CD14-positive monocyte (primary cell): ENCODE measurements at regions not wholly inside any gene's neighbourhood (a gene's known extent, or its start where the extent isn't known, plus 50 kb on each side); places are given as distances from the start of the nearest gene placed in this dataset.

ENCODE experiments used
- DNase-seq, 3 donors: peaks; one replicate each; pipeline ENCODE4 v3.0.0-alpha.2; 2011 to 2022
- H2AFZ ChIP-seq: 2 replicates; pipeline ENCODE4 v1.6.0; 2012; ENCODE audit warnings: mild to moderate bottlenecking, low read depth, low read length, inconsistent platforms; ENCODE audit not compliant: insufficient read depth, poor library complexity, severe bottlenecking
- H3K27ac ChIP-seq, 2 donors: 1 replicate in 1 of 2; 2 replicates in 1 of 2; pipeline ENCODE4 v1.5.1; 2012 to 2013; ENCODE audit warnings: low read length in 2 of 2, control low read depth in 1 of 2, inconsistent platforms in 1 of 2, low read depth in 1 of 2, mild to moderate bottlenecking in 1 of 2
- H3K27me3 ChIP-seq, 2 donors: one replicate each; pipeline versions ENCODE4 v1.6.0 to v1.6.1; 2011 to 2013; ENCODE audit warnings: low read length in 2 of 2; ENCODE audit not compliant: control insufficient read depth in 2 of 2, insufficient read depth in 2 of 2
- H3K36me3 ChIP-seq, 2 donors: replicated peaks in 1 of 2; 1 replicate in 1 of 2; 2 replicates in 1 of 2; pipeline versions ENCODE4 v1.5.1 to v1.6.1; 2012 to 2013; ENCODE audit warnings: low read length in 2 of 2, control low read depth in 1 of 2, inconsistent platforms in 1 of 2, mild to moderate bottlenecking in 1 of 2; ENCODE audit not compliant: insufficient read depth in 2 of 2, control insufficient read depth in 1 of 2
- H3K4me1 ChIP-seq, 2 donors: 1 replicate in 1 of 2; 2 replicates in 1 of 2; pipeline versions ENCODE4 v1.5.1 to v1.6.1; 2012 to 2013; ENCODE audit warnings: low read length in 2 of 2, control low read depth in 1 of 2, inconsistent platforms in 1 of 2, mild to moderate bottlenecking in 1 of 2, moderate library complexity in 1 of 2; ENCODE audit not compliant: insufficient read depth in 2 of 2, control insufficient read depth in 1 of 2
- H3K4me2 ChIP-seq: replicated peaks from 2 replicates; pipeline ENCODE3; 2012; ENCODE audit warnings: low read length, moderate library complexity, mild to moderate bottlenecking; ENCODE audit not compliant: poor library complexity, severe bottlenecking; ENCODE audit errors: extremely low read depth
- H3K4me3 ChIP-seq, 3 experiments: fragments of 200-600 bp in 1 of 3; sonication (generic) in 1 of 3; replicated peaks in 1 of 3; 1 replicate in 2 of 3; 2 replicates in 1 of 3; pipeline ENCODE4 v1.5.1; 2011 to 2013; ENCODE audit warnings: low read length in 3 of 3, mild to moderate bottlenecking in 3 of 3, control low read depth in 2 of 3, low read depth in 2 of 3, inconsistent platforms in 1 of 3, moderate library complexity in 1 of 3
- H3K79me2 ChIP-seq: 2 replicates; pipeline ENCODE4 v1.6.0; 2012; ENCODE audit warnings: mild to moderate bottlenecking, control low read depth, inconsistent platforms, low read length, moderate library complexity; ENCODE audit not compliant: insufficient read depth
- H3K9ac ChIP-seq: 2 replicates; pipeline ENCODE4 v1.6.0; 2017; ENCODE audit warnings: low read length, mild to moderate bottlenecking; ENCODE audit not compliant: insufficient read depth, poor library complexity, severe bottlenecking
- H3K9me3 ChIP-seq, 2 donors: replicated peaks in 1 of 2; 1 replicate in 1 of 2; 2 replicates in 1 of 2; pipeline versions ENCODE4 v1.5.1 to v1.6.1; 2012 to 2013; ENCODE audit warnings: low read length in 2 of 2, control low read depth in 1 of 2; ENCODE audit not compliant: control insufficient read depth in 1 of 2, insufficient read depth in 1 of 2
- H4K20me1 ChIP-seq: 2 replicates; pipeline ENCODE4 v1.6.0; 2012; ENCODE audit warnings: mild to moderate bottlenecking, low read length, control low read depth, moderate library complexity; ENCODE audit not compliant: insufficient read depth
- H3K27ac Mint-ChIP-seq, 7 donors: one replicate each; pipeline ENCODE4 v1.8.0; 2020; ENCODE audit warnings: mild to moderate bottlenecking in 7 of 7, mixed read lengths in 7 of 7, moderate library complexity in 6 of 7, inconsistent platforms in 2 of 7
- H3K27me3 Mint-ChIP-seq, 3 donors: one replicate each; pipeline ENCODE4 v1.8.0; 2021 to 2022; ENCODE audit warnings: low read depth in 3 of 3, mild to moderate bottlenecking in 3 of 3, mixed read lengths in 3 of 3, moderate library complexity in 3 of 3, inconsistent platforms in 1 of 3
- H3K36me3 Mint-ChIP-seq, 2 donors: one replicate each; pipeline ENCODE4 v1.8.0; 2020; ENCODE audit warnings: mixed read lengths in 2 of 2, inconsistent platforms in 1 of 2, mild to moderate bottlenecking in 1 of 2
- H3K4me1 Mint-ChIP-seq: one replicate; pipeline ENCODE4 v1.8.0; 2020; ENCODE audit warnings: mild to moderate bottlenecking, mixed read lengths
- H3K4me3 Mint-ChIP-seq, 2 donors: one replicate each; pipeline ENCODE4 v1.8.0; 2020; ENCODE audit warnings: mild to moderate bottlenecking in 2 of 2, mixed read lengths in 2 of 2, moderate library complexity in 1 of 2
- H3K9me3 Mint-ChIP-seq, 7 donors: one replicate each; pipeline ENCODE4 v1.8.0; 2020 to 2022; ENCODE audit warnings: mixed read lengths in 7 of 7, mild to moderate bottlenecking in 6 of 7, moderate library complexity in 6 of 7, inconsistent platforms in 2 of 7
- WGBS: methylation state at CpG from one replicate; pipeline ENCODE4 v1.1.5; 2013; ENCODE audit warnings: missing lambda C conversion rate; ENCODE audit not compliant: insufficient coverage; 5-methylcytosine and 5-hydroxymethylcytosine counted together
- intact Hi-C, 2 donors: fragments of 100-400 bp; cut with micrococcal nuclease; formaldehyde crosslinking; loops; one replicate each; pipeline versions ENCODE4 v1.15.0 to v1.15.1; 2023
- TF ChIP-seq, protein P1 (sequence below): fragments of 200-600 bp; IDR thresholded peaks from one replicate; pipeline ENCODE4 v1.8.0; 2022; ENCODE audit warnings: antibody characterized with exemption, mild to moderate bottlenecking

DNA sequence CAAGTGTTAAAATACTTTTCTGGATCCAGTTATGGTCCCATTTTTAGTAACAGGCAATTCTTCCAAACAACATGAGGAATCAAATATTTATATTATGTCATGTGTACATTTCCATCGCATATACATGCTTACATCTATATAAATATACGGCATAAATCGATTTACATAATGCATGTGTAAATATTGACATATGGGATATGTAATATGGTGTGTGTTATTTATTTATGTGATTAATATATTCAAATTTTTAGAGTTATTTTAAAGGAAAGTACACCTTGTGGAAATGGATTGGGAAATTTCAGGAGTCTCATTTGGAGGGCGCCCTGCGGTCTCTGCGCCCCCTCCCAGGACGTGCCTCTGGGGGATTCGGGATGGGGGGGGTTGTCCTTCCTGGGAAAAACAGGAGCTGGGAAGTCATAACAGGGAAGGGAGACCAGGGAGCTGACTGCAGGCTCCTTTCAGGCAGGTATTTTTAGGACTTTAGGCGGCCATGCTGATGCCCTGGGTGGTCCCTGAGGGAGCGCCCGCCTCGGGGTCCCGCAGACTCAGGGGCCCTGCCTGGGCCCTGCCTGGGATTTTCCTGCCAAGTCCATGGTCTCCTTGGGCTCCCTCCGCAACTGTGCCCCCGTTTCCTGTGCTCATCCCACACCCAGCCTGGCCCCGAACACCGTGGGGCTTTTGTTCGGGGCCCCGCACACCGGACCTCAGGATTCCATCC, 82.7 kb upstream of the SFSWAP start:
- intact Hi-C loops: no loop called here

DNA sequence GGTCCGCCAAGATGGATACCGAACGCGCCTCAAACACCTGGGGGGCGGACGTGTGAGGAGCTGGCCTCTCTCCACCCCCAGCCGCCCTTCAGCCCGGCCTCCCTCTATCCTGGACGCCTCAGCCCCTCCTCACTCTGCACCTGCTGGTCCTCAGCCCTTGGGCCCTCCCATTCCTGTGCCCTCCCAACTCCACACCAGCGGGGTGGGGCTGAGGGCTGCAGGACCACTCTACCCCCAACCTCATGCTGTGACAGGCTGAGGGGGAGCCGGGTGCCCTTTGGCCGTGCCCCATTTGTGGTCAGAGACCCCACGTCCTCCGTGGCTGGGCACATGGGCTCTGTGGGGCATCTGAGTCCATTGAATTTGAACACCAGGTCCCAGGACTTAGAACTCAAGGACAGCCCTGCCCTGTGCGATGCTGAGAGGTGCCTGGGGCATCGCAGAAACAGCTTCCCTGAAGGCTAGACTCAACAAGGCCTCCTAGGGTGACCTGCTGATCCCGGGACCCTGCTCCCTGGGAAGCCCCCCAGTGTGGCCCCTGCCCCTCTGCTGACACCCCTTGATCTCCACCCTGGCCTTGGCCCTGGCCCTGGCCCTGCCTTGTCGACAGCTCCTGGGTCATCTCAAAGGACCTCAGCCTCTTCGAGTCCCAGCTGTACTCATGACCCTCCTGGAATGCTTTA, 82.0 kb upstream of the SFSWAP start:
- Histone ChIP-seq H3K4me2 (no peak overlapping the region), H3K4me1 (peaks cover 5 to 10% of the 10 kb centered on the region in 2 donors), H3K27ac (no peak overlapping the region), H3K36me3 (no peaks in the 10 kb centered on the region), H3K4me3 (no peak overlapping the region), H3K9ac (no peak overlapping the region), H4K20me1 (no peaks in the 10 kb centered on the region), H3K27me3 (peaks cover 0 to 32% of the 10 kb centered on the region in 2 donors), H3K9me3 (peaks cover 0 to 11% of the 10 kb centered on the region in 2 donors), H2AFZ (no peak overlapping the region), H3K79me2 (no peaks in the 10 kb centered on the region)
- Mint-ChIP-seq H3K4me1 (peaks cover 9% of the 10 kb centered on the region), H3K9me3 (peaks cover 0 to 12% (median 5%) of the 10 kb centered on the region in 7 donors), H3K27ac (no peak overlapping the region), H3K27me3 (peaks cover 27 to 63% (median 48%) of the 10 kb centered on the region in 3 donors), H3K4me3 (no peak overlapping the region), H3K36me3 (no peaks in the 10 kb centered on the region)
- intact Hi-C loops: no loop called here
- 78% methylated on average over 16 of the region's 19 CpGs for WGBS
- TF ChIP-seq, protein P1, sequence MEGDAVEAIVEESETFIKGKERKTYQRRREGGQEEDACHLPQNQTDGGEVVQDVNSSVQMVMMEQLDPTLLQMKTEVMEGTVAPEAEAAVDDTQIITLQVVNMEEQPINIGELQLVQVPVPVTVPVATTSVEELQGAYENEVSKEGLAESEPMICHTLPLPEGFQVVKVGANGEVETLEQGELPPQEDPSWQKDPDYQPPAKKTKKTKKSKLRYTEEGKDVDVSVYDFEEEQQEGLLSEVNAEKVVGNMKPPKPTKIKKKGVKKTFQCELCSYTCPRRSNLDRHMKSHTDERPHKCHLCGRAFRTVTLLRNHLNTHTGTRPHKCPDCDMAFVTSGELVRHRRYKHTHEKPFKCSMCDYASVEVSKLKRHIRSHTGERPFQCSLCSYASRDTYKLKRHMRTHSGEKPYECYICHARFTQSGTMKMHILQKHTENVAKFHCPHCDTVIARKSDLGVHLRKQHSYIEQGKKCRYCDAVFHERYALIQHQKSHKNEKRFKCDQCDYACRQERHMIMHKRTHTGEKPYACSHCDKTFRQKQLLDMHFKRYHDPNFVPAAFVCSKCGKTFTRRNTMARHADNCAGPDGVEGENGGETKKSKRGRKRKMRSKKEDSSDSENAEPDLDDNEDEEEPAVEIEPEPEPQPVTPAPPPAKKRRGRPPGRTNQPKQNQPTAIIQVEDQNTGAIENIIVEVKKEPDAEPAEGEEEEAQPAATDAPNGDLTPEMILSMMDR: no peak
- no peak for DNase-seq

More for the DNA sequence above, 82.7 kb upstream of the SFSWAP start:
- peaks cover 0 to 12% (median 5%) of the 10 kb centered on the region in 7 donors for H3K9me3 Mint-ChIP-seq
- H3K4me1 Mint-ChIP-seq: peaks cover 7% of the 10 kb centered on the region
- H3K27ac Mint-ChIP-seq: no peak overlapping the region
- H3K4me2 ChIP-seq: no peak overlapping the region
- no peaks in the 10 kb centered on the region for H3K36me3 ChIP-seq
- 85% methylated on average over 17 of the region's 20 CpGs for WGBS
- no peak for DNase-seq
- no peaks in the 10 kb centered on the region for H3K36me3 Mint-ChIP-seq
- H3K4me3 ChIP-seq: no peak overlapping the region
- H3K4me1 ChIP-seq: peaks cover 5 to 10% of the 10 kb centered on the region in 2 donors
- peaks cover 0 to 11% of the 10 kb centered on the region in 2 donors for H3K9me3 ChIP-seq
- H2AFZ ChIP-seq: no peak overlapping the region
- peaks cover 28 to 65% (median 51%) of the 10 kb centered on the region in 3 donors for H3K27me3 Mint-ChIP-seq
- H3K9ac ChIP-seq: no peak overlapping the region
- TF ChIP-seq, protein P1: no peak
- H3K79me2 ChIP-seq: no peaks in the 10 kb centered on the region
- peaks cover 0 to 33% of the 10 kb centered on the region in 2 donors for H3K27me3 ChIP-seq
- no peak overlapping the region for H3K27ac ChIP-seq
- H3K4me3 Mint-ChIP-seq: no peak overlapping the region
- no peaks in the 10 kb centered on the region for H4K20me1 ChIP-seq
